K562 (cell line): ENCODE measurements at regions not wholly inside any gene's neighbourhood (a gene's known extent, or its start where the extent isn't known, plus 50 kb on each side); places are given as distances from the start of the nearest gene placed in this dataset.

ENCODE experiments used
- ATAC-seq: fragments of 200-7000 bp; cut with Tn5 transposase; 3 replicates; pipeline ENCODE4 v1.9.1; 2020; ENCODE audit warnings: moderate library complexity
- BruUV-seq: library from RNA; stranded (reverse); fragments of 400-500 nt; replicated peaks from 2 replicates; lab custom pipeline; 2021; lab: Mats Ljungman, UMichigan
- CTCF ChIA-PET: fragments of 300-600 bp; formaldehyde crosslinking; extraction: SDS; loops from one replicate; lab custom pipeline; 2021; ENCODE audit warnings: low intra/inter-chr PET ratio; lab: Yijun Ruan, JAX
- POLR2A ChIA-PET: fragments of 300-600, 350-650 bp; sonication (Branson Sonifier 250); formaldehyde crosslinking; extraction: SDS; loops from one replicate; lab custom pipeline; 2021; ENCODE audit warnings: antibody characterized with exemption, inconsistent platforms; lab: Yijun Ruan, JAX
- DNase-seq, 4 experiments: peaks; one replicate each; pipeline versions ENCODE4 v3.0.0 to v3.0.0-alpha.2; 2011 to 2018; ENCODE audit warnings: low spot score in 3 of 4, mixed read lengths in 3 of 4; ENCODE audit errors: extremely low read depth in 1 of 4
- FAIRE-seq: peaks from 2 replicates; lab custom pipeline; 2011; peaks lifted over from hg19 to GRCh38; lab: Jason Lieb, UNC
- H2AFZ ChIP-seq: 2 replicates; pipeline ENCODE4 v1.6.0; 2011; ENCODE audit warnings: low read depth, low read length, control low read depth, inconsistent platforms
- H3K27ac ChIP-seq: fragments of 200-600 bp; 3 replicates; pipeline ENCODE4 v1.8.0; 2011; ENCODE audit warnings: low read depth, mild to moderate bottlenecking, control low read depth, inconsistent platforms, low read length, moderate library complexity, mixed read lengths; ENCODE audit errors: extremely low read depth
- H3K27me3 ChIP-seq, 2 experiments: fragments of 300-600 bp in 1 of 2; 2 replicates in 1 of 2; 3 replicates in 1 of 2; pipeline versions ENCODE4 v1.6.0 to v1.8.0; 2011; ENCODE audit warnings: inconsistent platforms in 2 of 2, low read length in 2 of 2, mild to moderate bottlenecking in 1 of 2, mixed read lengths in 1 of 2, moderate library complexity in 1 of 2; ENCODE audit not compliant: control insufficient read depth in 2 of 2, insufficient read depth in 2 of 2
- H3K36me3 ChIP-seq: fragments of 300-600 bp; 3 replicates; pipeline ENCODE4 v1.8.0; 2011; ENCODE audit warnings: mild to moderate bottlenecking, low read length, inconsistent platforms; ENCODE audit not compliant: control insufficient read depth, insufficient read depth
- H3K4me1 ChIP-seq, 2 experiments: fragments of 200-600 bp in 1 of 2; replicated peaks in 1 of 2; 2 replicates in 1 of 2; 3 replicates in 1 of 2; pipeline versions ENCODE4 v1.5.1 to v1.8.0; 2011; ENCODE audit warnings: inconsistent platforms in 2 of 2, low read length in 2 of 2, mild to moderate bottlenecking in 1 of 2, mixed read lengths in 1 of 2, moderate library complexity in 1 of 2; ENCODE audit not compliant: control insufficient read depth in 2 of 2, insufficient read depth in 2 of 2
- H3K4me2 ChIP-seq: 2 replicates; pipeline ENCODE4 v1.6.1; 2011; ENCODE audit warnings: low read length, control low read depth, inconsistent platforms, mixed read lengths; ENCODE audit not compliant: insufficient read depth
- H3K4me3 ChIP-seq: fragments of 200-600 bp; sonication (generic), shearing (Covaris generic); 2 replicates; pipeline ENCODE4 v1.5.1; 2016; ENCODE audit warnings: control low read depth, inconsistent platforms
- H3K79me2 ChIP-seq: fragments of 200-600 bp; 3 replicates; pipeline ENCODE4 v1.8.0; 2011; ENCODE audit warnings: low read length, inconsistent platforms; ENCODE audit not compliant: control insufficient read depth, insufficient read depth
- H3K9ac ChIP-seq, 2 experiments: 2 replicates each; pipeline versions ENCODE4 v1.6.0 to v1.6.1; 2011; ENCODE audit warnings: low read depth in 2 of 2, low read length in 2 of 2, control low read depth in 1 of 2, inconsistent platforms in 1 of 2, mild to moderate bottlenecking in 1 of 2, mixed read lengths in 1 of 2; ENCODE audit not compliant: insufficient read depth in 1 of 2
- H3K9me1 ChIP-seq: one replicate; pipeline ENCODE4 v1.6.0; 2011; ENCODE audit warnings: inconsistent platforms, mild to moderate bottlenecking, low read length, moderate library complexity; ENCODE audit not compliant: control insufficient read depth, insufficient read depth
- H3K9me3 ChIP-seq: replicated peaks from 2 replicates; pipeline ENCODE4 v1.5.1; 2011; ENCODE audit warnings: low read depth, low read length, inconsistent platforms; ENCODE audit not compliant: control insufficient read depth, insufficient read depth
- H4K20me1 ChIP-seq: replicated peaks from 2 replicates; pipeline ENCODE4 v1.6.1; 2011; ENCODE audit warnings: low read length, inconsistent platforms, mixed read lengths; ENCODE audit not compliant: control insufficient read depth, insufficient read depth
- RBBP5 ChIP-seq: fragments of 200-600 bp; sonication (generic); IDR thresholded peaks from 2 replicates; pipeline ENCODE4 v1.6.1; 2012; ENCODE audit warnings: borderline replicate concordance, mild to moderate bottlenecking, low read length, control low read depth, inconsistent platforms; ENCODE audit not compliant: insufficient read depth, poor library complexity, severe bottlenecking
- ZNF121 ChIP-seq: sonication (generic); formaldehyde crosslinking; conservative IDR thresholded peaks from 2 replicates; pipeline ENCODE4 v1.8.0; 2022; ENCODE audit warnings: missing genetic modification reagents
- ZNF696 ChIP-seq: fragments of 250-450 bp; sonication (Bioruptor Pico); conservative IDR thresholded peaks from 2 replicates; pipeline ENCODE4 v1.4.0; 2020; ENCODE audit warnings: mild to moderate bottlenecking, moderate library complexity
- WGBS: fragments of 100-300 bp; shearing (Covaris generic); methylation state at CpG from one replicate; pipeline ENCODE4 v1.1.6; 2016; ENCODE audit warnings: low coverage, mixed read lengths; ENCODE audit not compliant: insufficient coverage; ENCODE audit errors: missing lambda C conversion rate; 5-methylcytosine and 5-hydroxymethylcytosine counted together
- in situ Hi-C: fragments of 300-500 bp; cut with MboI; formaldehyde crosslinking; loops from 4 replicates; pipeline ENCODE4 v1.15.0; 2018; ENCODE audit warnings: inconsistent platforms, mixed read lengths
- intact Hi-C: fragments of 100-400 bp; cut with micrococcal nuclease; formaldehyde crosslinking; loops from 2 replicates; pipeline ENCODE4 v1.14.2; 2022
- TF ChIP-seq, protein P1 (sequence below): fragments of 450-650 bp; IDR thresholded peaks from 2 replicates; pipeline ENCODE4 v1.6.1; 2016; ENCODE audit warnings: antibody characterized with exemption

DNA sequence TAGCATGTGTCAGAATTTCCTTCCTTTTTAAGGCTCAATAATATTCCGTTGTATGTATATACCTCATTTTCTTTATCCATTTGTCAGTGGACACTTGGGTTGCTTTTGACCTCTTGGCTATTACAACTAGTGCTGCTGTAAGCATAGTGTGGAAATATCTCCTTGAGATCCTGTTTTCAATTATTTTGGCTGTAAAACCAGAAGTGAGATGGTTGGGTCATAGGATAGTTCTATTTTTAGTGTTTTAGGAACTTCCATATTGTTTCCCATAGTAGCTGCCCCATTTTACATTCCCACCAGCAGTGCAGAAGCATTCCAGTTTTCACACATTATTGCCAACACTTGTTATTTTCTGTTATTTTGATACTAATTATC, 70.4 kb upstream of the C15orf39 start (continued):
- TF ChIP-seq ZNF696 (CRISPR knock-in tag) (no peak), RBBP5 (no peak)
- TF ChIP-seq, all 486 proteins: peak for 0

DNA sequence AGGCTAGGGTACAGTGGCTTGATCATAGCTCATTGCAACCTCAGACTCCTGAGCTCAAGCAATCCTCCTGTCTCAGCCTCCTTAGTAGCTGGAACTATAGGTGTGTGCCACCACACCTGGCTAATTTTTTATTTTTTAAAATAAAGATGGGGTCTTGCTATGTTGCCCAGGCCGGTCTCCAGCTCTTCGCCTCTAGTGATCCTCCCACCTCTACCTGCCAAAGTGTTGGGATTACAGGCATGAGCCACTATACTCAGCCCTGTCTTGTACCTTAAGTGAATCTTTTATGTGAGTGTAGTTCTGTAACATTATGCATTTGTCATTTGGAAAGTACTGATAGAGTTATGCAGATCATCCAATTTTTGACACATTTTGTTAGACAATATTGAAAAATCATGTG, 66.9 kb upstream of the C15orf39 start:
- 95% methylated on average over 2 of the region's 2 CpGs for WGBS
- CTCF ChIA-PET = no interaction called here

More for the DNA sequence above, 66.9 kb upstream of the C15orf39 start:
- H3K4me1 ChIP-seq = peaks cover 3 to 4% of the 10 kb centered on the region in 2 experiments; a peak in 3 of 5 replicates
- H3K4me3 ChIP-seq = no peak overlapping the region
- no peaks in the 10 kb centered on the region for H3K9me3 ChIP-seq
- H3K9me1 ChIP-seq = no peaks in the 10 kb centered on the region
- no peak overlapping the region for H3K27ac ChIP-seq
- H3K9ac ChIP-seq = no peak overlapping the region
- H3K4me2 ChIP-seq = no peak overlapping the region
- in situ Hi-C loops (no loop called here), intact Hi-C loops (no loop called here)
- H3K27me3 ChIP-seq = no peaks in the 10 kb centered on the region
- H3K79me2 ChIP-seq = no peaks in the 10 kb centered on the region
- peak; percentile 65 for TF ChIP-seq ZNF121 (CRISPR knock-in tag)
- TF ChIP-seq, protein P1, sequence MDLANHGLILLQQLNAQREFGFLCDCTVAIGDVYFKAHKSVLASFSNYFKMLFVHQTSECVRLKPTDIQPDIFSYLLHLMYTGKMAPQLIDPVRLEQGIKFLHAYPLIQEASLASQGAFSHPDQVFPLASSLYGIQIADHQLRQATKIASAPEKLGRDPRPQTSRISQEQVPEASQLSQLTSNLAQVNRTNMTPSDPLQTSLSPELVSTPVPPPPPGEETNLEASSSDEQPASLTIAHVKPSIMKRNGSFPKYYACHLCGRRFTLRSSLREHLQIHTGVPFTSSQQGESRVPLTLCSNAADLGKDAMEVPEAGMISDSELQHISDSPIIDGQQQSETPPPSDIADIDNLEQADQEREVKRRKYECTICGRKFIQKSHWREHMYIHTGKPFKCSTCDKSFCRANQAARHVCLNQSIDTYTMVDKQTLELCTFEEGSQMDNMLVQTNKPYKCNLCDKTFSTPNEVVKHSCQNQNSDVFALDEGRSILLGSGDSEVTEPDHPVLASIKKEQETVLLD = no peak
- no peak for FAIRE-seq
- no peak for DNase-seq
- no TSS peak for BruUV-seq
- H4K20me1 ChIP-seq = no peaks in the 10 kb centered on the region
- H3K36me3 ChIP-seq = no peaks in the 10 kb centered on the region
- POLR2A ChIA-PET = no interaction called here
- H2AFZ ChIP-seq = no peak overlapping the region
- ATAC-seq = no peak
